OCI-LY3 (cell line): ENCODE measurements at regions not wholly inside any gene's neighbourhood (a gene's known extent, or its start where the extent isn't known, plus 50 kb on each side); places are given as distances from the start of the nearest gene placed in this dataset.

Source experiments
- EZH2phosphoT487 ChIP-seq: fragments of 200-600 bp; shearing (Covaris generic); IDR thresholded peaks from 2 replicates; pipeline ENCODE4 v1.6.1; 2018; ENCODE audit warnings: antibody characterized with exemption, mixed run types, low read depth
- TF ChIP-seq, protein P1 (sequence below): fragments of 200-600, 300-600 bp; sonication (generic); IDR thresholded peaks from 2 replicates; pipeline ENCODE4 v1.5.1; 2014; ENCODE audit warnings: antibody characterized with exemption, low read length, low read depth

DNA sequence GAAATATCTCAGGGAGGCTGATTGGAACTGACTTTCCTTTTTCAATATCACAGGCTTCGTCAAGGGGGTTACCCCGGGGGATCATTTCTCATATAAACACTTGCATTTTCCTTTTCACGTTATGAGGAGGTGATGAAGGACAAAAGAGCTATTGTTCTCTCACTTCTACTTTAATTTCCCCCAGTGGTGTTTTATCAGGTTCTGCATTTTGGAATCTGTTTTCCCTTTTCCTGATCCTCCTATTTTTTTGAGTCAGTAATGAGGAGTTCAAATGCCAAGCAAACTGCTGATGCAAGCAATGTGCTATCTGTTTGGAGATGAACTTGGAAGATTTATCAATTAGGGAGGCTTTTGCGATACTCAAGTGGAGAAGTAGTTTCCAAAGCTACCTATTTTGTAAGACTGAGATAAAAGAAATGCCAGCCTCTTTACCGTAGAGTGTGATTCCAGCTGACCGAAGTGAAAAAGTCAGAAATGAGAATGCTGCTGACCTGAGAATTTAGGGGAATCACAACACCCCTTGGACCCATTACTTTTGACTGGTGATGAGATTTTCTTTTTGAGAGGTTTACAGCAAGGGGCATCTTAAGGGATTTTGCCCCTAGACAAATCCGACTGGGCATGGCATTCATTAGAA, 556.0 kb downstream of the RNF144A start:
- TF ChIP-seq EZH2phosphoT487: no peak
- TF ChIP-seq, protein P1, sequence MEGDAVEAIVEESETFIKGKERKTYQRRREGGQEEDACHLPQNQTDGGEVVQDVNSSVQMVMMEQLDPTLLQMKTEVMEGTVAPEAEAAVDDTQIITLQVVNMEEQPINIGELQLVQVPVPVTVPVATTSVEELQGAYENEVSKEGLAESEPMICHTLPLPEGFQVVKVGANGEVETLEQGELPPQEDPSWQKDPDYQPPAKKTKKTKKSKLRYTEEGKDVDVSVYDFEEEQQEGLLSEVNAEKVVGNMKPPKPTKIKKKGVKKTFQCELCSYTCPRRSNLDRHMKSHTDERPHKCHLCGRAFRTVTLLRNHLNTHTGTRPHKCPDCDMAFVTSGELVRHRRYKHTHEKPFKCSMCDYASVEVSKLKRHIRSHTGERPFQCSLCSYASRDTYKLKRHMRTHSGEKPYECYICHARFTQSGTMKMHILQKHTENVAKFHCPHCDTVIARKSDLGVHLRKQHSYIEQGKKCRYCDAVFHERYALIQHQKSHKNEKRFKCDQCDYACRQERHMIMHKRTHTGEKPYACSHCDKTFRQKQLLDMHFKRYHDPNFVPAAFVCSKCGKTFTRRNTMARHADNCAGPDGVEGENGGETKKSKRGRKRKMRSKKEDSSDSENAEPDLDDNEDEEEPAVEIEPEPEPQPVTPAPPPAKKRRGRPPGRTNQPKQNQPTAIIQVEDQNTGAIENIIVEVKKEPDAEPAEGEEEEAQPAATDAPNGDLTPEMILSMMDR: no peak
